H1 (cell line): ENCODE measurements at regions not wholly inside any gene's neighbourhood (a gene's known extent, or its start where the extent isn't known, plus 50 kb on each side); places are given as distances from the start of the nearest gene placed in this dataset.

ENCODE experiments used
- CTCF ChIA-PET: fragments of 300-600 bp; sonication (Branson Sonifier 250); formaldehyde crosslinking; loops from one replicate; lab custom pipeline; 2021; ENCODE audit not compliant: partially characterized antibody; lab: Charles Lee
- POLR2A ChIA-PET: fragments of 300-600 bp; sonication (Branson Sonifier 250); formaldehyde crosslinking; loops from one replicate; lab custom pipeline; 2021; ENCODE audit warnings: inconsistent platforms; ENCODE audit not compliant: partially characterized antibody; lab: Charles Lee
- DNase-seq, 2 experiments: peaks; one replicate each; pipeline versions ENCODE4 v3.0.0 to v3.0.0-alpha.2; 2010 to 2022; ENCODE audit warnings: low spot score in 2 of 2, low read depth in 1 of 2, mixed read lengths in 1 of 2
- FAIRE-seq: peaks from 2 replicates; lab custom pipeline; 2011; peaks lifted over from hg19 to GRCh38; lab: Jason Lieb, UNC
- H2AFZ ChIP-seq: 2 replicates; pipeline ENCODE4 v1.8.1; 2012; ENCODE audit warnings: low read length, inconsistent platforms
- H2AK5ac ChIP-seq: 2 replicates; pipeline ENCODE4 v1.6.1; 2013; ENCODE audit warnings: low read depth, low read length
- H2BK120ac ChIP-seq: replicated peaks from 2 replicates; pipeline ENCODE3; 2013; ENCODE audit warnings: low read depth, low read length, inconsistent platforms
- H2BK12ac ChIP-seq: 2 replicates; pipeline ENCODE4 v1.6.1; 2013; ENCODE audit warnings: low read depth, low read length
- H2BK15ac ChIP-seq: 2 replicates; pipeline ENCODE4 v1.6.1; 2013; ENCODE audit warnings: low read length
- H2BK20ac ChIP-seq: 2 replicates; pipeline ENCODE4 v1.6.1; 2013; ENCODE audit warnings: low read length
- H2BK5ac ChIP-seq: 2 replicates; pipeline ENCODE4 v1.6.1; 2013; ENCODE audit warnings: low read depth, low read length
- H3K14ac ChIP-seq: 2 replicates; pipeline ENCODE4 v1.6.1; 2013; ENCODE audit warnings: inconsistent platforms; ENCODE audit not compliant: insufficient read length
- H3K18ac ChIP-seq: 2 replicates; pipeline ENCODE4 v1.6.1; 2013; ENCODE audit warnings: low read length; ENCODE audit errors: extremely low read depth
- H3K23ac ChIP-seq: 2 replicates; pipeline ENCODE4 v1.6.1; 2013; ENCODE audit warnings: inconsistent platforms; ENCODE audit not compliant: insufficient read length
- H3K23me2 ChIP-seq: 2 replicates; pipeline ENCODE4 v1.6.1; 2013; ENCODE audit warnings: low read depth, low read length
- H3K27ac ChIP-seq: 2 replicates; pipeline ENCODE4 v1.6.1; 2011; ENCODE audit warnings: low read depth, low read length, inconsistent platforms
- H3K27me3 ChIP-seq, 4 experiments: replicated peaks in 1 of 4; 1 replicate in 1 of 4; 2 replicates in 3 of 4; pipeline versions ENCODE4 v1.6.1 to v1.8.1; 2011 to 2013; ENCODE audit warnings: low read length in 3 of 4, mild to moderate bottlenecking in 3 of 4, inconsistent platforms in 2 of 4, mixed read lengths in 2 of 4, moderate library complexity in 1 of 4; ENCODE audit not compliant: control insufficient read depth in 3 of 4, insufficient read depth in 3 of 4; ENCODE audit errors: extremely low read depth in 1 of 4
- H3K36me3 ChIP-seq, 4 experiments: 2 replicates each; pipeline versions ENCODE4 v1.6.1 to v1.8.1; 2011 to 2013; ENCODE audit warnings: mild to moderate bottlenecking in 4 of 4, low read length in 3 of 4, moderate library complexity in 2 of 4, control low read depth in 1 of 4, inconsistent platforms in 1 of 4; ENCODE audit not compliant: insufficient read depth in 4 of 4, control insufficient read depth in 2 of 4
- H3K4ac ChIP-seq: replicated peaks from 2 replicates; pipeline ENCODE3; 2013; ENCODE audit warnings: low read length, low read depth, mixed read lengths, inconsistent platforms; ENCODE audit not compliant: insufficient read length
- H3K4me1 ChIP-seq, 4 experiments: replicated peaks in 1 of 4; 1 replicate in 1 of 4; 2 replicates in 3 of 4; pipeline versions ENCODE4 v1.6.1 to v1.8.1; 2011 to 2013; ENCODE audit warnings: low read length in 3 of 4, inconsistent platforms in 2 of 4, mixed read lengths in 1 of 4; ENCODE audit not compliant: insufficient read depth in 4 of 4, control insufficient read depth in 3 of 4
- H3K4me2 ChIP-seq, 2 experiments: 2 replicates each; pipeline versions ENCODE4 v1.6.1 to v1.8.1; 2011 to 2013; ENCODE audit warnings: low read depth in 2 of 2, low read length in 2 of 2, control low read depth in 1 of 2, inconsistent platforms in 1 of 2, mild to moderate bottlenecking in 1 of 2; ENCODE audit not compliant: insufficient read depth in 1 of 2
- H3K4me3 ChIP-seq, 4 experiments: fragments of 200-600, 300-600 bp in 1 of 4; sonication (generic), shearing (Covaris generic), sonication (Bioruptor Twin) in 1 of 4; 2 replicates each; pipeline versions ENCODE4 v1.5.1 to v1.8.1; 2011 to 2016; ENCODE audit warnings: low read length in 4 of 4, low read depth in 3 of 4, control low read depth in 2 of 4, inconsistent platforms in 2 of 4, mild to moderate bottlenecking in 2 of 4, mixed read lengths in 1 of 4, moderate library complexity in 1 of 4; ENCODE audit not compliant: insufficient read depth in 2 of 4; ENCODE audit errors: extremely low read depth in 1 of 4
- H3K56ac ChIP-seq: replicated peaks from 2 replicates; pipeline ENCODE3; 2013; ENCODE audit warnings: low read depth, mild to moderate bottlenecking, mixed read lengths, low read length, inconsistent platforms; ENCODE audit not compliant: insufficient read length
- H3K79me1 ChIP-seq: 2 replicates; pipeline ENCODE4 v1.6.1; 2013; ENCODE audit warnings: low read depth, low read length, control low read depth
- H3K79me2 ChIP-seq, 2 experiments: 2 replicates each; pipeline versions ENCODE4 v1.6.1 to v1.8.1; 2012 to 2013; ENCODE audit warnings: low read length in 2 of 2, mild to moderate bottlenecking in 2 of 2, inconsistent platforms in 1 of 2; ENCODE audit not compliant: insufficient read depth in 2 of 2, control insufficient read depth in 1 of 2
- H3K9ac ChIP-seq, 4 experiments: replicated peaks in 1 of 4; 1 replicate in 1 of 4; 2 replicates in 3 of 4; pipeline versions ENCODE4 v1.6.1 to v1.8.1; 2011 to 2013; ENCODE audit warnings: low read depth in 3 of 4, low read length in 3 of 4, control low read depth in 2 of 4, mild to moderate bottlenecking in 2 of 4, moderate library complexity in 2 of 4, inconsistent platforms in 1 of 4; ENCODE audit errors: extremely low read depth in 1 of 4
- H3K9me3 ChIP-seq, 2 experiments: 2 replicates each; pipeline versions ENCODE4 v1.6.1 to v1.8.1; 2012 to 2013; ENCODE audit warnings: mild to moderate bottlenecking in 2 of 2, moderate library complexity in 2 of 2, control low read depth in 1 of 2, inconsistent platforms in 1 of 2, low read depth in 1 of 2, low read length in 1 of 2, mixed read lengths in 1 of 2; ENCODE audit not compliant: insufficient read depth in 2 of 2
- H4K20me1 ChIP-seq, 2 experiments: replicated peaks in 1 of 2; 2 replicates each; pipeline versions ENCODE3 to v1.8.1; 2011 to 2013; ENCODE audit warnings: inconsistent platforms in 2 of 2, low read length in 2 of 2, mild to moderate bottlenecking in 1 of 2; ENCODE audit not compliant: insufficient read depth in 2 of 2, control insufficient read depth in 1 of 2
- H4K5ac ChIP-seq: 2 replicates; pipeline ENCODE4 v1.6.1; 2013; ENCODE audit warnings: low read length, low read depth, mixed read lengths, inconsistent platforms; ENCODE audit not compliant: insufficient read length
- H4K8ac ChIP-seq: 2 replicates; pipeline ENCODE4 v1.8.0; 2013; ENCODE audit warnings: mild to moderate bottlenecking, moderate library complexity, low read length, inconsistent platforms; ENCODE audit not compliant: insufficient read depth; ENCODE audit errors: extremely low read depth
- H4K91ac ChIP-seq: replicated peaks from 2 replicates; pipeline ENCODE3; 2013; ENCODE audit warnings: low read length, mixed read lengths, inconsistent platforms; ENCODE audit not compliant: insufficient read length
- BRCA1 ChIP-seq: IDR thresholded peaks from 2 replicates; pipeline ENCODE4 v1.6.1; 2012; ENCODE audit warnings: low read depth, low read length, improper control_type of control experiment
- CEBPB ChIP-seq: IDR thresholded peaks from 2 replicates; pipeline ENCODE4 v1.6.1; 2012; ENCODE audit warnings: low read depth, low read length
- EZH2 ChIP-seq: fragments of 200-600 bp; sonication (generic); IDR thresholded peaks from 2 replicates; pipeline ENCODE4 v1.7.1; 2012; ENCODE audit warnings: low read depth, mild to moderate bottlenecking, moderate library complexity, low read length, inconsistent platforms; ENCODE audit not compliant: severe bottlenecking
- FOSL1 ChIP-seq: IDR thresholded peaks from 2 replicates; pipeline ENCODE4 v1.6.1; 2011; ENCODE audit warnings: mild to moderate bottlenecking, low read depth, low read length, moderate library complexity; ENCODE audit not compliant: insufficient read depth
- JUND ChIP-seq: IDR thresholded peaks from 2 replicates; pipeline ENCODE4 v1.6.1; 2011; ENCODE audit warnings: mild to moderate bottlenecking, improper control_type of control experiment, low read length
- KDM5A ChIP-seq: fragments of 200-600 bp; IDR thresholded peaks from 2 replicates; pipeline ENCODE4 v1.7.1; 2012; ENCODE audit warnings: mild to moderate bottlenecking, low read length, inconsistent platforms, mixed read lengths
- NRF1 ChIP-seq: IDR thresholded peaks from 2 replicates; pipeline ENCODE4 v1.6.1; 2011; ENCODE audit warnings: mild to moderate bottlenecking, low read depth, low read length, improper control_type of control experiment
- POLR2AphosphoS5 ChIP-seq: IDR thresholded peaks from 2 replicates; pipeline ENCODE4 v1.6.1; 2011; ENCODE audit warnings: low read depth, low read length
- SP2 ChIP-seq: IDR thresholded peaks from 2 replicates; pipeline ENCODE4 v1.6.1; 2012; ENCODE audit warnings: mild to moderate bottlenecking, low read length, inconsistent platforms
- SP4 ChIP-seq: IDR thresholded peaks from 2 replicates; pipeline ENCODE4 v1.6.1; 2012; ENCODE audit warnings: low read length, inconsistent platforms
- USF2 ChIP-seq: IDR thresholded peaks from 2 replicates; pipeline ENCODE4 v1.6.1; 2011; ENCODE audit warnings: low read length, improper control_type of control experiment
- WGBS, 2 experiments: shearing (Covaris generic) in 1 of 2; methylation state at CpG; one replicate each; pipeline versions ENCODE4 v1.1.6 to v1.1.7; 2013 to 2015; ENCODE audit warnings: low lambda C conversion rate in 2 of 2, mixed read lengths in 2 of 2, inconsistent platforms in 1 of 2, low coverage in 1 of 2, missing lambda C conversion rate in 1 of 2; ENCODE audit not compliant: insufficient replicate concordance in 2 of 2, insufficient coverage in 1 of 2, insufficient read length in 1 of 2; ENCODE audit errors: extremely low coverage in 1 of 2, missing lambda C conversion rate in 1 of 2; 5-methylcytosine and 5-hydroxymethylcytosine counted together
- TF ChIP-seq, protein P1 (sequence below): IDR thresholded peaks from 2 replicates; pipeline ENCODE4 v1.6.1; 2012; ENCODE audit warnings: low read length, inconsistent platforms

- no peak overlapping the region for H4K91ac ChIP-seq
- ChIA-PET POLR2A (interaction anchor here (0.6 kb wide), 1 partner anchor 1207 kb away, joined by 3 read pairs; no protein-coding TSS in a partner anchor), CTCF (interaction anchor here (1.3 kb wide), 1 partner anchor 455 kb away, joined by 4 read pairs; no protein-coding TSS in a partner anchor)
- H2AFZ ChIP-seq: no peak overlapping the region; the same call in 1 of the 2 replicates
- no peak overlapping the region for H2AK5ac ChIP-seq
- H3K4me1 ChIP-seq: no peaks in the 10 kb centered on the region
- H3K4me3 ChIP-seq: no peak overlapping the region
- H4K20me1 ChIP-seq: no peaks in the 10 kb centered on the region
- FAIRE-seq (no peak), DNase-seq (no peak)
- no peaks in the 10 kb centered on the region for H3K79me1 ChIP-seq
- no peaks in the 10 kb centered on the region for H3K9me3 ChIP-seq
- H2BK12ac ChIP-seq: no peak overlapping the region
- H2BK5ac ChIP-seq: no peak overlapping the region
- H3K79me2 ChIP-seq: no peaks in the 10 kb centered on the region
- H3K9ac ChIP-seq: no peak overlapping the region
- no peak overlapping the region for H3K4ac ChIP-seq
- no peak overlapping the region for H2BK120ac ChIP-seq
- no peak overlapping the region for H3K56ac ChIP-seq
- H3K36me3 ChIP-seq: no peaks in the 10 kb centered on the region
- no peak overlapping the region for H2BK20ac ChIP-seq
- H3K4me2 ChIP-seq: no peak overlapping the region
- H3K23me2 ChIP-seq: peaks cover 3% of the 10 kb centered on the region; the same call in 1 of the 2 replicates
- no peak overlapping the region for H3K27ac ChIP-seq
- 95% methylated on average over 2 of the region's 2 CpGs; no CpG with 5 or more reads in 1 of the 2 experiments for WGBS, 2 experiments
- peaks cover 0 to 1% (median 0%) of the 10 kb centered on the region in 4 experiments; a peak in 1 of 7 replicates for H3K27me3 ChIP-seq
- no peak overlapping the region for H4K5ac ChIP-seq
- no peak overlapping the region for H3K14ac ChIP-seq
- H4K8ac ChIP-seq: no peak overlapping the region
- no peak overlapping the region for H3K18ac ChIP-seq
- no peak overlapping the region for H2BK15ac ChIP-seq
- H3K23ac ChIP-seq: no peak overlapping the region
- TF ChIP-seq NRF1 (no peak), SP2 (no peak), BRCA1 (no peak), POLR2AphosphoS5 (no peak), CEBPB (no peak), KDM5A (no peak), USF2 (no peak), EZH2 (no peak), SP4 (no peak), JUND (no peak), FOSL1 (no peak)
- TF ChIP-seq, protein P1, sequence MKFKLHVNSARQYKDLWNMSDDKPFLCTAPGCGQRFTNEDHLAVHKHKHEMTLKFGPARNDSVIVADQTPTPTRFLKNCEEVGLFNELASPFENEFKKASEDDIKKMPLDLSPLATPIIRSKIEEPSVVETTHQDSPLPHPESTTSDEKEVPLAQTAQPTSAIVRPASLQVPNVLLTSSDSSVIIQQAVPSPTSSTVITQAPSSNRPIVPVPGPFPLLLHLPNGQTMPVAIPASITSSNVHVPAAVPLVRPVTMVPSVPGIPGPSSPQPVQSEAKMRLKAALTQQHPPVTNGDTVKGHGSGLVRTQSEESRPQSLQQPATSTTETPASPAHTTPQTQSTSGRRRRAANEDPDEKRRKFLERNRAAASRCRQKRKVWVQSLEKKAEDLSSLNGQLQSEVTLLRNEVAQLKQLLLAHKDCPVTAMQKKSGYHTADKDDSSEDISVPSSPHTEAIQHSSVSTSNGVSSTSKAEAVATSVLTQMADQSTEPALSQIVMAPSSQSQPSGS: no peak
These were observed 186.9 kb upstream of the LNX1 start for GRCh38 chr4:53778155-53778554.
